ENCODE measurements at regions not wholly inside any gene's neighbourhood (a gene's known extent, or its start where the extent isn't known, plus 50 kb on each side); places are given as distances from the start of the nearest gene placed in this dataset.

DNA sequence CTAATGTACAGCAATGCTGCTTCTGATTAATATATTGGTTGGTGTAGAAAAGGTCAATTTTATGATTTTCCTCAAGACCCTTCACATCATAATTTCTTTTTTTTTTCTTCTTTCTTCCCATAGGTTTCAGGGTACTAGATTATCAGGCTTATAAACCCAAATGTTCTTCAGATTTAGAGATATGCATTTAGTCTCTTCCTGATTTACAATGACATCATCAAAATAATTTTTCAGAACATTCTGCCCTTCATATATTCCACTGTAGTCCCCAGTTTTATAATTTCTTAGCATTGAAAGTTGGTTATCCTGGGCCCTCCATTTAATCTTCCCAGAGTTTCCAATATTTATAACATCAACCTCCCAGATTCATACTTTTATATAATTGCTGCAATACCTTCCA is 226.7 kb upstream of the LRFN5 start:
- Histone ChIP-seq H3K4me3 (ENCODE audit: low read depth, low read length) (no peak overlapping the region), H3K36me3 (ENCODE audit: control insufficient read depth, insufficient read depth, low read length) (no peaks in the 10 kb centered on the region), H3K27me3 (ENCODE audit: control insufficient read depth, insufficient read depth, low read length) (no peaks in the 10 kb centered on the region)
- no peak for DNase-seq (ENCODE audit: low read depth)
- TF ChIP-seq, protein P1, sequence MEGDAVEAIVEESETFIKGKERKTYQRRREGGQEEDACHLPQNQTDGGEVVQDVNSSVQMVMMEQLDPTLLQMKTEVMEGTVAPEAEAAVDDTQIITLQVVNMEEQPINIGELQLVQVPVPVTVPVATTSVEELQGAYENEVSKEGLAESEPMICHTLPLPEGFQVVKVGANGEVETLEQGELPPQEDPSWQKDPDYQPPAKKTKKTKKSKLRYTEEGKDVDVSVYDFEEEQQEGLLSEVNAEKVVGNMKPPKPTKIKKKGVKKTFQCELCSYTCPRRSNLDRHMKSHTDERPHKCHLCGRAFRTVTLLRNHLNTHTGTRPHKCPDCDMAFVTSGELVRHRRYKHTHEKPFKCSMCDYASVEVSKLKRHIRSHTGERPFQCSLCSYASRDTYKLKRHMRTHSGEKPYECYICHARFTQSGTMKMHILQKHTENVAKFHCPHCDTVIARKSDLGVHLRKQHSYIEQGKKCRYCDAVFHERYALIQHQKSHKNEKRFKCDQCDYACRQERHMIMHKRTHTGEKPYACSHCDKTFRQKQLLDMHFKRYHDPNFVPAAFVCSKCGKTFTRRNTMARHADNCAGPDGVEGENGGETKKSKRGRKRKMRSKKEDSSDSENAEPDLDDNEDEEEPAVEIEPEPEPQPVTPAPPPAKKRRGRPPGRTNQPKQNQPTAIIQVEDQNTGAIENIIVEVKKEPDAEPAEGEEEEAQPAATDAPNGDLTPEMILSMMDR (IDR thresholded peaks at IDR 0.05; ENCODE audit: insufficient read depth, low read length, poor library complexity, severe bottlenecking): no peak

DNA sequence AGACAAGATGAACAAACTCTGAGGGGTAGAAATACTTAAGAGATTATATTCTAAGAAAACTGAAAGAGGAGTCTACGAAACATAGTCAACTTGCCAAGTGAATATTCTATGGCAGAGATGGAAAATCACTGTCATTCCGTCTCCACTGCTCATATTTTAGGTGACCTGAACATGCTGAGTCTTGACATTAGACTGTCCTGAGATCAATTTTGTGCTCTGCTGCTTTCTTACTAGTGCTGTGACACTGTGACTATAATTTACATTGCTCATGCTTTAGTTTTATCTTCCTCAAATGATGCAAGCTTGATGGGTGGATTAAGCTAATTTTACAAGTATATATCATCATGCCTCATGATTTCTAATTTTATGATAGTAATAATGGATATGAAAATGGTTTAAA is 228.2 kb upstream of the LRFN5 start:
- Histone ChIP-seq H3K36me3 (ENCODE audit: control insufficient read depth, insufficient read depth, low read length) (no peaks in the 10 kb centered on the region), H3K4me3 (ENCODE audit: low read depth, low read length) (no peak overlapping the region), H3K27me3 (ENCODE audit: control insufficient read depth, insufficient read depth, low read length) (no peaks in the 10 kb centered on the region)
- no peak for DNase-seq (ENCODE audit: low read depth)
- TF ChIP-seq, protein P1 (IDR thresholded peaks at IDR 0.05; ENCODE audit: insufficient read depth, low read length, poor library complexity, severe bottlenecking): no peak

DNA sequence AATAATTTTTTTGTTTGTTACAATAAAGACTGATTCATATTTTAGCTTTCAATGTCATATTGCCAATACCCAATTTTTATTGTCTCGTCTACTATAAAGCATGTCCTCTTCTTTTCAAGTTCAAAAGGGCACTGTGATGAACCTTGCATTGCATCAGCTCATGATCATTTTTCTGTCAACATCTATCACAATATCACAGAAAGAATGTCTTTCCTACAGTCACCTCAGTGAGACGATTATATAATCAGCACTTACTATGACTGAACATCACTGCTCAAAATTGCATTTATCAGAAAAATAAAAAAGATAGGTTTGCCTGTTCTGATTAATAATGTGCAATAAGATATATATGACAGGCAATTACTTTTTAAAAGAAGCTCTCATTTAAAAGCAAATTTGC is 228.7 kb upstream of the LRFN5 start:
- TF ChIP-seq, protein P1 (IDR thresholded peaks at IDR 0.05; ENCODE audit: insufficient read depth, low read length, poor library complexity, severe bottlenecking): no peak
- H3K27me3 ChIP-seq (ENCODE audit: control insufficient read depth, insufficient read depth, low read length): no peaks in the 10 kb centered on the region
- no peak for DNase-seq (ENCODE audit: low read depth)
- H3K36me3 ChIP-seq (ENCODE audit: control insufficient read depth, insufficient read depth, low read length): no peaks in the 10 kb centered on the region
- H3K4me3 ChIP-seq (ENCODE audit: low read depth, low read length): no peak overlapping the region

DNA sequence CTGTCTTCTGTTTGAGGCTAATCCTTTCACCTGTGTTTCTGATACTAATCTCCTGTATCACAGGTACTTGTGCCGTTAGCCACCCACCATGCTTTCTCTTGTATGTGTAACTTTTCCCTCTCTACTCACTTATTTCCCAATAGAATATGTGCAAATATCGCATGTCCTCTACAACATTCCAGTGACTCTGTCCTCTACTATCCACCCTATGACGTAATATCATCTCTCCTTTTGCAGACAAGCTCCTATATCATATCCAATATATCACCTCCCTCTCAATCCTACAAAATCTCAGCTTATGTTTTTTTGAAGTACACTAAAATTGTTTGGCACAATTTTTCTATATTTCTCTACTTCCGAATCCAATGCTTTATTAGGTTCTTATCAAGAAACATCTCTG is 232.6 kb upstream of the LRFN5 start:
- Histone ChIP-seq H3K27me3 (ENCODE audit: control insufficient read depth, insufficient read depth, low read length) (no peaks in the 10 kb centered on the region), H3K36me3 (ENCODE audit: control insufficient read depth, insufficient read depth, low read length) (no peaks in the 10 kb centered on the region), H3K4me3 (ENCODE audit: low read depth, low read length) (no peak overlapping the region)
- no peak for DNase-seq (ENCODE audit: low read depth)
- TF ChIP-seq, protein P1 (IDR thresholded peaks at IDR 0.05; ENCODE audit: insufficient read depth, low read length, poor library complexity, severe bottlenecking): no peak

DNA sequence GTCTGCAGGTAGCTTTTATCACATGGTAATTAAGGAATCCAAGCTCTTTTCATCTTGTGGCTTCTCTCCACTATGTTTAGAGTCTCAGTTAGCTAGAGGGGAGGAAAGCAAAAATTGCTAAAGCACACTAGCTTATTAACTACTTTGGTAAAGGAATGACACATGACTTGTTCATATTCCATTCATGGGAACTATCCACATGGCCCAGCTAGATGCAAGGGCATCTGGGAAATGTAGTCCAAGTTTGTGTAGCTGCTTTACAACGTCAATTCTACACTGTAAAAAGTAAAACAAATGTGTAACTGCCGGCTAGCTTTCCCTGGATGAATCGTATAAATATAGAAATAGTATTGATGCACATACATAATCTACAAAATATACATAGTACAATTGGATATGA is 244.5 kb upstream of the LRFN5 start:
- Histone ChIP-seq H3K36me3 (ENCODE audit: control insufficient read depth, insufficient read depth, low read length) (no peaks in the 10 kb centered on the region), H3K27me3 (ENCODE audit: control insufficient read depth, insufficient read depth, low read length) (no peaks in the 10 kb centered on the region), H3K4me3 (ENCODE audit: low read depth, low read length) (no peak overlapping the region)
- DNase-seq (ENCODE audit: low read depth): no peak
- TF ChIP-seq, protein P1 (IDR thresholded peaks at IDR 0.05; ENCODE audit: insufficient read depth, low read length, poor library complexity, severe bottlenecking): no peak

DNA sequence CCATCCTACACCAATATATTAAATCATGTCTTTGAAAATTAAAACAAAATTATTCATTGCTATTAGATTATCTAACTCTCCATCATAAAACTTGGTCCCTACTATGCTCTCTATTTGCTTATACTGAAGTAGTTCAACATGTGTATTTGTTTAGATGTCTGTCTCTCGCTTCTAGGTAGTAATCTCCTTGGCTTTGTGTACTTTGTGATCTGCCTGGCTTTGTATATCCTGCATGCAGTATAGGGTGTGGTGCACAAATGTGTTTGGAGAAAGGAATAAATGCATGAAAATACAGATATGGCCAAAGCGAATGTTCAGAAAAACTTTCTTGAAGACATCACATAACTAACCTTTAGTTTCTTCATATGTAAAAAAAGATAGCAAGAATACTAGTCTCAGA is 246.6 kb upstream of the LRFN5 start:
- Histone ChIP-seq H3K4me3 (ENCODE audit: low read depth, low read length) (no peak overlapping the region), H3K27me3 (ENCODE audit: control insufficient read depth, insufficient read depth, low read length) (no peaks in the 10 kb centered on the region), H3K36me3 (ENCODE audit: control insufficient read depth, insufficient read depth, low read length) (no peaks in the 10 kb centered on the region)
- DNase-seq (ENCODE audit: low read depth): no peak
- TF ChIP-seq, protein P1 (IDR thresholded peaks at IDR 0.05; ENCODE audit: insufficient read depth, low read length, poor library complexity, severe bottlenecking): no peak
